ENCODE measurements at regions not wholly inside any gene's neighbourhood (a gene's known extent, or its start where the extent isn't known, plus 50 kb on each side); places are given as distances from the start of the nearest gene placed in this dataset.
"Not testable (repeated sequence)": the region's sequence is repeated elsewhere in the genome, so short reads cannot be mapped to it uniquely, and the experiment has no call there.

- no peak for DNase-seq
Measured at GRCh38 chr1:78303620-78304019, 187.2 kb upstream of the PTGFR start.

- DNase-seq = no peak
Measured at GRCh38 chr1:78304341-78304740, 186.4 kb upstream of the PTGFR start.

GRCh38 chr1:78304761-78305160, 186.0 kb upstream of the PTGFR start:
- no peak for DNase-seq

- DNase-seq = not testable (repeated sequence)
Measured at GRCh38 chr1:78310261-78310660, 180.5 kb upstream of the PTGFR start.

- no peak for DNase-seq
Measured at GRCh38 chr1:78318011-78318410, 172.8 kb upstream of the PTGFR start.

GRCh38 chr1:78319603-78320002, 171.2 kb upstream of the PTGFR start:
- DNase-seq = no peak

GRCh38 chr1:78322928-78323680, 167.7 kb upstream of the PTGFR start:
- no peak for DNase-seq

- DNase-seq = no peak
Measured at GRCh38 chr1:78325293-78325692, 165.5 kb upstream of the PTGFR start.

GRCh38 chr1:78329475-78329874, 161.3 kb upstream of the PTGFR start:
- DNase-seq = no peak

GRCh38 chr1:78331799-78332198, 159.0 kb upstream of the PTGFR start:
- DNase-seq = no peak

- no peak for DNase-seq
Measured at GRCh38 chr1:78333502-78333901, 157.3 kb upstream of the PTGFR start.

GRCh38 chr1:78334114-78334513, 156.7 kb upstream of the PTGFR start:
- DNase-seq = no peak

GRCh38 chr1:78334952-78335351, 155.8 kb upstream of the PTGFR start:
- DNase-seq = no peak

GRCh38 chr1:78336751-78337150, 154.0 kb upstream of the PTGFR start:
- DNase-seq = not testable (repeated sequence)

- DNase-seq = no peak
Measured at GRCh38 chr1:78339490-78339889, 151.3 kb upstream of the PTGFR start.

GRCh38 chr1:78340006-78340405, 150.8 kb upstream of the PTGFR start:
- no peak for DNase-seq

GRCh38 chr1:78348496-78349284, 142.1 kb upstream of the PTGFR start:
- DNase-seq = no peak

- no peak for DNase-seq
Measured at GRCh38 chr1:78351551-78352216, 139.1 kb upstream of the PTGFR start.

- DNase-seq = no peak
Measured at GRCh38 chr1:78355656-78356055, 135.1 kb upstream of the PTGFR start.

GRCh38 chr1:78358165-78358564, 132.6 kb upstream of the PTGFR start:
- DNase-seq = no peak

- no peak for DNase-seq
Measured at GRCh38 chr1:78359666-78360065, 131.1 kb upstream of the PTGFR start.

- no peak for DNase-seq
Measured at GRCh38 chr1:78360584-78360983, 130.2 kb upstream of the PTGFR start.

GRCh38 chr1:78367700-78368099, 123.1 kb upstream of the PTGFR start:
- DNase-seq = no peak

GRCh38 chr1:78369546-78369945, 121.2 kb upstream of the PTGFR start:
- DNase-seq = no peak
